Activated CD4-positive, alpha-beta memory T cell treated with anti-CD3 and anti-CD28 coated beads, Interleukin-2, amount 10 ng/mL, durations not matched to agents 7 days and 5 days (primary cell): ENCODE measurements at regions not wholly inside any gene's neighbourhood (a gene's known extent, or its start where the extent isn't known, plus 50 kb on each side); places are given as distances from the start of the nearest gene placed in this dataset.
"Not testable (repeated sequence)": the region's sequence is repeated elsewhere in the genome, so short reads cannot be mapped to it uniquely, and the experiment has no call there.

ENCODE experiments used
- CTCF ChIA-PET: fragments of 350-600 bp; sonication (Branson Sonifier 250); formaldehyde crosslinking; loops from one replicate; lab custom pipeline; 2021; ENCODE audit warnings: antibody characterized with exemption, inconsistent platforms; lab: Charles Lee
- POLR2A ChIA-PET: fragments of 350-600 bp; sonication (Branson Sonifier 250); formaldehyde crosslinking; loops from one replicate; lab custom pipeline; 2021; ENCODE audit warnings: antibody characterized with exemption; lab: Charles Lee
- DNase-seq: peaks from one replicate; pipeline ENCODE4 v3.0.0-alpha.2; 2020
- H3K27ac Mint-ChIP-seq: one replicate; pipeline ENCODE4 v1.8.0; 2021; ENCODE audit warnings: mild to moderate bottlenecking, mixed read lengths
- H3K27me3 Mint-ChIP-seq: one replicate; pipeline ENCODE4 v1.8.0; 2021; ENCODE audit warnings: mixed read lengths
- H3K36me3 Mint-ChIP-seq: one replicate; pipeline ENCODE4 v1.8.0; 2021; ENCODE audit warnings: low read depth, mixed read lengths
- H3K4me1 Mint-ChIP-seq: one replicate; pipeline ENCODE4 v1.8.0; 2021; ENCODE audit warnings: mixed read lengths
- H3K4me3 Mint-ChIP-seq: one replicate; pipeline ENCODE4 v1.8.0; 2021; ENCODE audit warnings: mild to moderate bottlenecking, mixed read lengths
- H3K9me3 Mint-ChIP-seq: one replicate; pipeline ENCODE4 v1.8.0; 2021; ENCODE audit warnings: mixed read lengths

DNA sequence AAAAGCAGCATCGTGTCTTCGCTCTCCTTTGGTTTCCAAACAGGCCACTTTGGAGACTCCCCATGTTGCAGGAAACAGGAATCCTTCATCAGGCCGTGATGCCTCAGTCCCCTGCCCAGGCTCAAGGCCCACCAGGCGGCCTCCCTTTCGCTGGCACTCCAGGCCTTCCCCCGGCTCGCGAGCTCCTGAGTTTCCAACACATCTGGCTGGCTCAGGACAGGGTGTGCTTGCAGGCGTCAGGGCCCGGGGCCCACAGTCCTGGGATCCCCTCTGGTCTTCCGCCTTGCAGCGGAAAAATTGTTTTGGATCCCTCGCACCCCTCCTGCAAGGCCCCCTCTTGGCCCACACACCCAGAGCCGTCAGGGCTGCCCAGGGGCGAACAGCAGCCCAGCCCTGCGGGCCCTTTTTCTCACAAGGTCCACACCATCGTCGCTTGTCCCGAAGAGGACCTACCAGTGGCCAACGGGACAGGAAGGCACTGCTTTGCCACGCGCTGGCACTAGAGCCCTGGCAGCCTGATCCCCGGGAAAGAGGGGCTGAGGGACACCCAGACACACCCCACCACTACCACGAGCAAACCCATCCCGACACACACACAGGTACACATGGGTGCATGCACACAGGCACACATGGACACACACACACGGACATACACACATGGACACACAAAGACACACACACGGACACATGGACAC lies 1930.9 kb upstream of the DEFB115 start:
- CTCF ChIA-PET = no interaction called here
- POLR2A ChIA-PET = no interaction called here
- H3K4me3 Mint-ChIP-seq = no peak overlapping the region

DNA sequence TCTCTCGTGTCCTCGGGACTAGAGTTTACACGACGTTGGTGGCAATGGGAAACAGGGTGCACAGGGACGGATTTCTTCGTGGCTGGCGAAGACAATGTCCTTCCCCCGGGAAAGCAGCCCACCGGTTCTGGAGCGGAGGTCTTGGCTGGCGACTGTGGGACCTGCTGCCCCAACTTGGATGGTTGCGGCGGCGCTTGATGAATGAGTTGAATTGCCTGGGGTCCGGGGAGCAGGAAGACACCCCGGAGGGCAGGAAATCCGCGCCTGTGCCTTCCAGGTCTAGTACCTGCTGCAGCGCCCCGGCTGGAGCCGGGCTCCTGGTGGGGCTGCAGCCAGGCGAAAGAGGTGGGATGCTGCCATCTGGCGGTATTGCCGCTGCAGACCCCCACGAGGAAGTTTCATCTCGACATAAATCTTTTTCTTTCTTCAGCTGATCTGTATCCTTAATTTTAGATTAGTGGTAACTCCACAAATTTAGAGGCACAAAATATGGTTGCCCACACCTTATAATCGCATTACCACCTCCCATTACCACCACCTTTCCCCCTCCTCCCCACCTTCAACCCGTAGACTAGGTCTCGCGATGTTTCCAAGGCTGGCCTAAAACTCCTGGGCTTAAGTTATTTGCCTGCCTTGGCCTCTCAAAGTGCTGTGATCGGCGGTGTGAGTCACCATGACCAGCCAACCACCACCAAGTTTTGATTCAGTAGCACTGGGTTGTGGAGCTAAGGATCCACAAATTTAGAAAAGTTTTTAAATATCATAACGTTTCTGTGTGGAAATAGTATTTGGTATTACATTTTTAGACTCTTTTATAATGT lies 1929.7 kb upstream of the DEFB115 start:
- H3K36me3 Mint-ChIP-seq, H3K27ac Mint-ChIP-seq, H3K4me3 Mint-ChIP-seq, H3K27me3 Mint-ChIP-seq, POLR2A ChIA-PET, H3K4me1 Mint-ChIP-seq, DNase-seq: not testable (repeated sequence)
- CTCF ChIA-PET = interaction anchor here (1.3 kb wide), 1 partner anchor 1029 kb away, joined by 3 read pairs; no protein-coding TSS in a partner anchor
- H3K9me3 Mint-ChIP-seq = peaks cover 43% of the 10 kb centered on the region

More for the DNA sequence above, 1930.9 kb upstream of the DEFB115 start:
- Mint-ChIP-seq H3K27ac (no peak overlapping the region), H3K27me3 (peaks cover 2% of the 10 kb centered on the region), H3K4me1 (peaks cover 6% of the 10 kb centered on the region), H3K36me3 (peaks cover 7% of the 10 kb centered on the region), H3K9me3 (peaks cover 34% of the 10 kb centered on the region)
- DNase-seq = no peak

DNA sequence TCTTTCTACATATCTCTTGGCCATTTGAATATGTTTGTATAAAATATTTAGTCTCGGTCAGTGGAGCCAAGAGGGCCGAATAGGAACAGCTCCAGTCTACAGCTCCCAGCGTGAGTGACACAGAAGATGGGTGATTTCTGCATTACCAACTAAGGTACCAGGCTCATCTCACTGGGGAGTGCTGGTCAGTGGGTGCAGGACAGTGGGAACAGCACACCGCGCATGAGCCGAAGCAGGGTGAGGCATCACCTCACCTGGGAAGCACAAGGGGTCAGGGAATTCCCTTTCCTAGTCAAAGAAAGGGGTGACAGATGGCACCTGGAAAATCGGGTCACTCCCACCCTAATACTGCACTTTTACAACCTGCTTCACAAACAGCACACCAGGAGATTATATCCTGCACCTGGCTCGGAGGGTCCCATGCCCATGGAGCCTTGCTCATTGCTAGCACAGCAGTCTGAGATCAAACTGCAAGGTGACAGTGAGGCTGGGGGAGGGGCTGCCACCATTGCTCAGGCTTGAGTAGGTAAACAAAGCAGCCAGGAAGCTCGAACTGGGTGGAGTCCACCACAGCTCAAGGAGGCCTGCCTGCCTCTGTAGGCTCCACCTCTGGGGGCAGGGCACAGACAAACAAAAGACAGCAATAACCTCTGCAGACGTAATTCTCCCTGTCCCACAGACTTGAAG lies 1926.9 kb upstream of the DEFB115 start:
- POLR2A ChIA-PET, H3K36me3 Mint-ChIP-seq, H3K4me3 Mint-ChIP-seq, CTCF ChIA-PET, H3K4me1 Mint-ChIP-seq, H3K27ac Mint-ChIP-seq, H3K27me3 Mint-ChIP-seq: not testable (repeated sequence)
- DNase-seq = peak; percentile 39
- peaks cover 55% of the 10 kb centered on the region for H3K9me3 Mint-ChIP-seq

DNA sequence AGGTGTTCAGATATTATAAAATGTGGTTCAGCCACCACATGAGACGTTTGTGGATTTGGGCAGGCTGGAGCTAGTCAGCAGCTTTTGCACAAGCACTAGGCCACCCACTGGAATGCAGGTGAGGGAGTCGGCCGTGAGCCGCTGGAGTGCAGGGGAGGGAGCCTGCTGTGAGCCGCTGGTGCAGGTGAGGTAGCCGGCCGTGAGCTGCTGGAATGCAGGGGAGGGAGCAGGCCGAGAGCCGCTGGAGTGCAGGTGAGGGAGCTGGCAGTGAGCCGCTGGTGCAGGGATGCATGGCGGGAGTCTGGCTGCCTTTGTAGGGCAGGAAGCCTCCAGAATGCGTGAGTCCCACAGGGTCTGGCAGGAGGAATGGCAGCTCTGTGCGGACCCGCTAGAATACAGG lies 1907.6 kb upstream of the DEFB115 start:
- DNase-seq = no peak
- POLR2A ChIA-PET = no interaction called here

DNA sequence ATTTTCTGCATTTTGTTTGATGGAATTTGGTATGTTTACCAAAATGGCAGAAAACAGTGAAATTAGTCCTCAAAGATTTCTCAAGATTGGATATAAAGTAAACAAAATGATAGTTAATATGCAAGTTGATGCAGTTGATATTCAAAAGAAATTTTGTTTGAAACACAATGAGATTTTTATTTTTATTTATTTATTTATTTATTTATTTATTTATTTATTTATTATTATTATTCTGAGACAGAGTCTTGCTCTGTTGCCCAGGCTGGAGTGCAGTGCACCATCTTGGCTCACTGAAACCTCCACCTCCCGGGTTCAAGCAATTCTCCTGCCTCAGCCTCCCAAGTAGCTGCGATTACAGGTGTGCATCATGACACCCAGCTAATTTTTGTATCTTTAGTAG lies 1881.5 kb upstream of the DEFB115 start:
- H3K36me3 Mint-ChIP-seq, DNase-seq, POLR2A ChIA-PET, CTCF ChIA-PET, H3K4me1 Mint-ChIP-seq, H3K4me3 Mint-ChIP-seq, H3K9me3 Mint-ChIP-seq, H3K27ac Mint-ChIP-seq, H3K27me3 Mint-ChIP-seq: not testable (repeated sequence)

More for the DNA sequence above, 1907.6 kb upstream of the DEFB115 start:
- CTCF ChIA-PET = no interaction called here
- H3K4me3 Mint-ChIP-seq = no peak overlapping the region
- H3K36me3 Mint-ChIP-seq = no peaks in the 10 kb centered on the region
- peaks cover 28% of the 10 kb centered on the region for H3K9me3 Mint-ChIP-seq
- no peaks in the 10 kb centered on the region for H3K4me1 Mint-ChIP-seq
- no peak overlapping the region for H3K27ac Mint-ChIP-seq
- no peaks in the 10 kb centered on the region for H3K27me3 Mint-ChIP-seq

DNA sequence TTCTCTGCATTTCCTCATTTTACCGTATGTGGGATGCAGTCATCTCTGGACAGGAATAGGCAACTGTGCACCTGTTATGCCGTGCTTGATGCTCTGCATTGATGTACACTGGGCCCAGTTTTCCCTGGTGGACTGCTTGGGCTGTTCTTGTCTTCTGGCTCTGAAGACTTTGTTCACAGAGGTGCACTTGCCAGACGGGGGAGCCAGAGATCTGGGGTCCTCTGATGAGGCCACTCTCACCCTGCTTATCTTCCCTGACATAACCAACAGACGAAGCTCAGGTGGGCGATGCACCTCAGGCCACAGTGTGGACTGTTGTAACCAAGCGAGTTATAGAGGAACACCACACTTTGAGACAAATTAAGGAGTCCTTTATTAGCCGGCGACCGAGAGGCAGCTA lies 1864.6 kb upstream of the DEFB115 start:
- H3K27ac Mint-ChIP-seq, H3K4me1 Mint-ChIP-seq, POLR2A ChIA-PET, H3K36me3 Mint-ChIP-seq, H3K27me3 Mint-ChIP-seq, CTCF ChIA-PET, H3K4me3 Mint-ChIP-seq, DNase-seq: not testable (repeated sequence)
- H3K9me3 Mint-ChIP-seq = peaks cover 22% of the 10 kb centered on the region

DNA sequence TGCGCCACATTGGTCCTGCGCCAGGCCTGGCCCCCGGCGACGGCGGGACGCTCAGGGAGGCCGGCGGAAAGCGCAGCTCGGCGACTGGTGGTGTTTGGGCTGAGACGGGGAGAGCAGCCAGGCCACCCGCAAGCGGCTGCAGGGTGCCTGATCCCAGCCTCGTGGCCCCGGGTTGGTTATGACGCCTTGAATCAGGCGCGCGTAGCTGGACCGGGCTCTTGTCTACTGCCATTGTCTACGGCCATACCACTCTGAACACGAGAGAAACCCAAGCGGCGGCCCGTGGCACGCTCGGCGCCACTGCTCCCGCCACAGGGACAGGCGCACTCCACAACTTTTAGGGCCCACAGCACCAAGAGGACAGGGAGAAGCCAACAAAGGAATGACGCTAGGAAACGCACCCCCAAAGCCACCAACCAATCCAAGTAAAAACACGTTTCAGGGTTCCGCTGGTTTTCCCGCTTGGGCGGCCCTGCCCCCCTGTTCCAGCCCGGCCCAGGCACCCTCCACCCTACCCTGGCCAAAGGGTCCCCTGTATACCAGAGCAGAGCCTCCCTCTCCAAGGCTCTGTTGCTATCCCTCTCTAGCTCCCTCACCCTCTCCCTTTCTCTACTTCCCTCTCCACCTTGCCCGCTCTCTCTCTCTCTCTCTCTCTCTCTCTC lies 1849.3 kb upstream of the DEFB115 start:
- DNase-seq = no peak
- peaks cover 31% of the 10 kb centered on the region for H3K9me3 Mint-ChIP-seq
- ChIA-PET CTCF (no interaction called here), POLR2A (no interaction called here)
- peaks cover 5% of the 10 kb centered on the region for H3K4me1 Mint-ChIP-seq
- peaks cover 22% of the 10 kb centered on the region for H3K27me3 Mint-ChIP-seq
- H3K27ac Mint-ChIP-seq = no peak overlapping the region
- H3K36me3 Mint-ChIP-seq = peaks cover 7% of the 10 kb centered on the region
- peak overlapping the region; percentile 7 for H3K4me3 Mint-ChIP-seq

DNA sequence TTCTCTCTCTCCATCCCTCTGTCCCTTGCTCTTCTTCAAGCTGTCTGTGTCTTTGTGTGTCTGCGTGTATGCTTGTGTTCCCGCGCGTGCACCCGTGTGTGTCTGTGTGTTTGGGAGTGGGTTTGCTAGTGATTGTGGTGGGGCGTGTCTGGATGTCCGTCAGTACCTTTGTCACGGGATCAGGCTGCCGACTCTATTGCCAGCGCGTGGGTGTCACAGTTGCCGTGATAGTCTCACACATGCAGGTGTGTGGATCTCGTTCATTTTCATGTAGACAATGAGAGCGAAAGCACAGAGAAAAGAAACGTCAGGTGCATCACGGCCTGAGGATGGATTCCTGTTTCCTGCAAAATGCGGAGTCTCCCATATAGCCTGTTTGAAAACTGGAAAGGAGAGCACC lies 1848.8 kb upstream of the DEFB115 start:
- not testable (repeated sequence) for DNase-seq

DNA sequence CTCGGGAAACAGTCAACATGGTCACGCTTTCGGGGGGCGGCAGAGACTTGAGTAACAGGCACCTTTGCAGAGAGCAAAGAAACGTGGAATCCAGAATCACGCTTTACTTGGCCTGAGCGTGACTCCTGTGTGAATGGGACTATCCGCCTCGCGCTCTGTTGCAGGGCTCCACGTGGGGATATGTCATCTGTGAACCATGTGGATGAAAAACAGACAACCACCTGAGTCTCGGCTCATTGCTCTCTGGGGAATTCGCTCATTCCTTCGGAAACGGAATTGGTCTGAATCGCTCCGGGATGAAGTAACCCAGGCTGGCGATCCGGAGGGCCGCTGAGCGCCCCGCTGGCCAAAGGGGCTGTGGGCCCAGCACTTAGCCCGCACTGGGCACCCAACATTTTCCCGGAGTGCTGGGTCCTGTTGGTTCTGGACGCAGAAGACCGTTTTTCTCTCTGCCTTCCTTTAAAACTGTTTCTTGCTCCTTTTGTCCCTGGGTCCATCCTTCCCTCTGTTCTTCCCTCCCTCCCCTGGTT lies 1848.2 kb upstream of the DEFB115 start:
- H3K4me1 Mint-ChIP-seq, CTCF ChIA-PET, POLR2A ChIA-PET, DNase-seq, H3K27ac Mint-ChIP-seq, H3K36me3 Mint-ChIP-seq, H3K4me3 Mint-ChIP-seq: not testable (repeated sequence)
- peaks cover 22% of the 10 kb centered on the region for H3K27me3 Mint-ChIP-seq
- peaks cover 31% of the 10 kb centered on the region for H3K9me3 Mint-ChIP-seq

More for the DNA sequence above, 1848.8 kb upstream of the DEFB115 start:
- CTCF ChIA-PET, H3K4me1 Mint-ChIP-seq, H3K36me3 Mint-ChIP-seq, POLR2A ChIA-PET, H3K27ac Mint-ChIP-seq: not testable (repeated sequence)
- H3K27me3 Mint-ChIP-seq = peaks cover 22% of the 10 kb centered on the region
- H3K9me3 Mint-ChIP-seq = peaks cover 31% of the 10 kb centered on the region
- peak overlapping the region; percentile 7 for H3K4me3 Mint-ChIP-seq

DNA sequence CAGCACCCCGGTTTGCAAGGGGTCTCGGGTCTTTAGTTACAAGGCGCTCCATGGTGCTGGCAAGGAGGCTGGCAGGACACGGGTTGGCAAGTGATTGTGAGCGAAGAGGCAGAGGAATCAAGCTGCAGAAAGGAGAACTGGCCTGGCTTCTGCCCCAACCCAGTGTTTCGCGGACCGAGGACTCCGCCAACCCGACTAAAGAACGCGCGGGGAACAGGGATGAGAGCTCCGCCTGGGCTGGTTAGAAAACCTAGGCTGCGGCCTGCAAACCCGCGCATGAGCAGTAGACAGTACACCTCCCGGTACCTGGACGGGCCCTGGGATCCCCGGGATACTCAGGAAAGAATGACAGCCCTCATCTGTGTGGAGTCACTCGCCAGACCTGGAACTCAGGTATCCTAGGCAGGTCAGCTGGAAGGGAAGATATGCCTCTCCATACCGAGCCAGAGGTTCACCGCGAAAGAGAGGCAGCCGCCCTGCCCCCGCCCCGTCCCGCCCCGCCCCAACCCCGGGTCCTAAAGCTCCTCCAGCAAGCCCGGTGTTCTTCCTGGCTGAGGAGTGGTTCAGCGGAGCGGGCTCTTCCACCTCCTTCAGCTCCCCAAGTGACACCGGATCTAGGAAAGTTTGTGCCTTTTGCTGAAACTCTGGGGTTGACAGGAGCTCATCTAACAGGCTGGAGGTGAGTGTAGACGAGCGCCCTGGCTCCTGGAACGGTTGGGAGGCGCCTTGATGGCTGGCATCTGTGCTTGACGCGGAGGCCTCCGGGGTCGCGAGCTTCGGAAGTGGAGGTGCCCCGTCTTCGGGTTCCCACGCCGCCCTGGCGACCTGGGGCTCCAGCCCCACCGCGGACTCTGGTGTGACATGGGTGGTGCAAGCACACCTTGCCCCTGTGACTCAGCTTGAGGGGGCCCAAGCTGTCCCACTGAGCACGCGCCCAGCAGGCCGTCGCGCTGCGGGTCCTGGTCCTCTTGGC lies 1847.3 kb upstream of the DEFB115 start:
- CTCF ChIA-PET = no interaction called here
- POLR2A ChIA-PET = no interaction called here
- peaks cover 28% of the 10 kb centered on the region for H3K9me3 Mint-ChIP-seq
- peaks cover 5% of the 10 kb centered on the region for H3K4me1 Mint-ChIP-seq
- peaks cover 22% of the 10 kb centered on the region for H3K27me3 Mint-ChIP-seq
- peak overlapping the region; percentile 37 for H3K4me3 Mint-ChIP-seq
- peaks cover 7% of the 10 kb centered on the region for H3K36me3 Mint-ChIP-seq
- H3K27ac Mint-ChIP-seq = no peak overlapping the region
- no peak for DNase-seq

DNA sequence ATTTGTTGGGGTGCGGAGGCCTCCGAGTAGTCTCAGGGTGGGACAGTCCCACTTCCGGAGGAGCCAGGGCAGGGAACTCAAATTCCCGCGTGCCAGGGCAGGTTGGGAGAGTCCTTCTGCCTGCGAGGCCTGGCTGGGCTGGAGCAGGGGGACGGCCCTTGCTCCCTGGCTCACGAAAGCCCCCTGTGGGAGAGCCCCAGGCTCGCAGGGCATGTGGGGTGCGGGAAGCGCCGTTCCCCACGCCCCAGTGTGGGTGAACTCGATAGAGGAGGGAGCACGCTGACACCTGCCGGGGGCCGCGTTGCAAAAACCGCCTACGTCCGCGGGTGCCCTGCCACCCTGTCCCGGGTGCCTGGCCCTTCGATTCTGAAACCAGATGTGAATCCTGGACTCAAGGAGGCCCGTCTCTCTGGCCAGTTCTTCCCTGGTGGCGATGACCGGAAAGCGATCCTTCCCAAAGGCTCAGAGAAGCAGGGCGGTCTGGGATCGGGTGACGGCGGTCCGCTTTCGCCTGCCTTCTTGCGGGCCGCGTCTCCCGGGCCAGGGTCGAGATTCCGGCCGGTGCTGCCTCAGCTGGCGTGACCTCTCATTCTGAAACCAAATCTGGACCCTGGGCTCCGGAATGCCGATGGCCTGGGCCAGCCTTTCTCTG lies 1846.5 kb upstream of the DEFB115 start:
- peaks cover 5% of the 10 kb centered on the region for H3K4me1 Mint-ChIP-seq
- H3K36me3 Mint-ChIP-seq = peaks cover 7% of the 10 kb centered on the region
- H3K27ac Mint-ChIP-seq = no peak overlapping the region
- peaks cover 22% of the 10 kb centered on the region for H3K27me3 Mint-ChIP-seq
- no peak for DNase-seq
- peak overlapping the region; percentile 50 for H3K4me3 Mint-ChIP-seq
- CTCF ChIA-PET = no interaction called here
- H3K9me3 Mint-ChIP-seq = peaks cover 27% of the 10 kb centered on the region
- POLR2A ChIA-PET = no interaction called here
